HG03575 (cell line): ENCODE measurements at regions not wholly inside any gene's neighbourhood (a gene's known extent, or its start where the extent isn't known, plus 50 kb on each side); places are given as distances from the start of the nearest gene placed in this dataset.
"Not testable (repeated sequence)": the region's sequence is repeated elsewhere in the genome, so short reads cannot be mapped to it uniquely, and the experiment has no call there.

Experiments
- ATAC-seq: cut with Tn5 transposase; IDR thresholded peaks from one replicate; pipeline ENCODE4 v1.9.1; 2021; ENCODE audit not compliant: unreplicated experiment, insufficient number of reproducible peaks, low FRiP score; ENCODE audit errors: extremely low read depth

- ATAC-seq, result no peak
Measured at GRCh38 chr5:39671561-39671961, 246.8 kb upstream of the DAB2 start.

- ATAC-seq, result no peak
Measured at GRCh38 chr5:39670955-39671354, 246.2 kb upstream of the DAB2 start.

GRCh38 chr5:39670391-39670790 is 245.6 kb upstream of the DAB2 start:
- no peak for ATAC-seq

GRCh38 chr5:39668980-39669379 is 244.2 kb upstream of the DAB2 start:
- no peak for ATAC-seq

- no peak for ATAC-seq
Measured at GRCh38 chr5:39665328-39665727, 240.5 kb upstream of the DAB2 start.

- no peak for ATAC-seq
Measured at GRCh38 chr5:39662945-39663344, 238.2 kb upstream of the DAB2 start.

GRCh38 chr5:39661026-39661779 is 236.4 kb upstream of the DAB2 start:
- ATAC-seq, result no peak

GRCh38 chr5:39660020-39660419 is 235.2 kb upstream of the DAB2 start:
- ATAC-seq, result no peak

- no peak for ATAC-seq
Measured at GRCh38 chr5:39658866-39659265, 234.1 kb upstream of the DAB2 start.

GRCh38 chr5:39657943-39658342 is 233.2 kb upstream of the DAB2 start:
- no peak for ATAC-seq

- ATAC-seq, result no peak
Measured at GRCh38 chr5:39656600-39656999, 231.8 kb upstream of the DAB2 start.

GRCh38 chr5:39654715-39655114 is 229.9 kb upstream of the DAB2 start:
- ATAC-seq, result no peak

- not testable (repeated sequence) for ATAC-seq
Measured at GRCh38 chr5:39652481-39652880, 227.7 kb upstream of the DAB2 start.

GRCh38 chr5:39652036-39652435 is 227.3 kb upstream of the DAB2 start:
- ATAC-seq, result no peak

- no peak for ATAC-seq
Measured at GRCh38 chr5:39650008-39650762, 225.4 kb upstream of the DAB2 start.

- no peak for ATAC-seq
Measured at GRCh38 chr5:39648848-39649227, 224.1 kb upstream of the DAB2 start.

GRCh38 chr5:39648085-39648847 is 223.5 kb upstream of the DAB2 start:
- no peak for ATAC-seq

- ATAC-seq, result no peak
Measured at GRCh38 chr5:39640552-39640951, 215.8 kb upstream of the DAB2 start.

- ATAC-seq, result no peak
Measured at GRCh38 chr5:39639618-39640089, 214.9 kb upstream of the DAB2 start.

- ATAC-seq, result no peak
Measured at GRCh38 chr5:39638813-39639212, 214.0 kb upstream of the DAB2 start.
